GM18511 (cell line): ENCODE measurements at regions not wholly inside any gene's neighbourhood (a gene's known extent, or its start where the extent isn't known, plus 50 kb on each side); places are given as distances from the start of the nearest gene placed in this dataset.

Experiments
- ATAC-seq: cut with Tn5 transposase; IDR thresholded peaks from one replicate; pipeline ENCODE4 v1.9.1; 2021; ENCODE audit warnings: mild to moderate bottlenecking, moderate library complexity; ENCODE audit not compliant: unreplicated experiment

DNA sequence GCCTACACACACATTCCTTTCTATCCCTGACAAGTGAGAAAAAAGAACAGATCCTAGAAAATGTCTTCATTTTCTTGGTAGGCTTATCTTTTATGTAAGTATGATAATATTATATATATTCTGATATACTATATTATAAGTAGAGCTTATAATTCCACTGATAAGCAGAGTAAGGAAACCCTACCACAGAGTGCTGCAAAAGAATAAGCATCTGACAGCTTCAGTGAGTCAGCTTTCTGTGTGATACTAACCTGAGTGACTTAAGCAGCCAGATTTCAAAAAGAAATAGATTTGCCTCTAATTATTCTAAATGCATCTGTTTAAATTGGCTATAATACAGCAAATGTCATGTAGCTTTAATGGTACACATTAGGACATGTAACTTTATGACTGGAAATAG is 656.0 kb downstream of the MCTP2 start:
- no peak for ATAC-seq

DNA sequence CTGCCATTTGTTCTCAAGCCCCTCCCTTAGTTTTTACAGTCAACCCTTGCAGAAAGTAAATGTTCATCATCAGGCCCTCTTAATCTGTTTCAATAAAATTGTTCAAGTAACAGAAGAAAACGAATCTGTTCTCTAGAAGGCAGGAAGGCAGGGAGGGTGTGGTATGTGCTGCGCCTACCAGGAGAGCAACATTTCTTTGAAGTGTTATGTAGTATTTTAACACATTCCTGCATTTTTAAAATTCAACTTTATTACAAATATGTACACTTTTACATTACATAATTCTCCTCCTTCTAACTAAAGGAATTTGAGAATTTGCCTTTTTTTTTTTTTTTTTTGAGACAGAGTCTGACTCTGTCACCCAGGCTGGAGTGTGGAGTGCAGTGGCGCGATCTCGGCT is 657.8 kb downstream of the MCTP2 start:
- ATAC-seq: no peak

DNA sequence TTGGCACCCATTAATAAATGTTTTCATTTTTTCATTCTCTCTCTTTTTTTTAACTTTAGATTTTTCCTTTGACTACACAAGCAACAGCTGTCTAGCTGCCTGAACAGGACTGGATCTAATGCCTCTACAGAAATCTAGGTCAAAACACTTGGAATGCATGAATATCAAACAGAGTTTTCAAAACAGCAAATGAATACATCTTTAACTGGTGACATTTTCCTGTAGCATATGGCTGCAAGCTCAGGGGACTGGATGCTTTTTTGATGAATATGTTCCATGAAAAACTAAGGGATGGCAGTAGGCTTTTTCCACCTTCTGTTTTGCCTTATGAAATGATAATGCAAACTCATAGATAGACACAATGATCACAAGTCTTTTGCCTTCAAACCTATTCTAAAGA is 661.7 kb downstream of the MCTP2 start:
- ATAC-seq: no peak

DNA sequence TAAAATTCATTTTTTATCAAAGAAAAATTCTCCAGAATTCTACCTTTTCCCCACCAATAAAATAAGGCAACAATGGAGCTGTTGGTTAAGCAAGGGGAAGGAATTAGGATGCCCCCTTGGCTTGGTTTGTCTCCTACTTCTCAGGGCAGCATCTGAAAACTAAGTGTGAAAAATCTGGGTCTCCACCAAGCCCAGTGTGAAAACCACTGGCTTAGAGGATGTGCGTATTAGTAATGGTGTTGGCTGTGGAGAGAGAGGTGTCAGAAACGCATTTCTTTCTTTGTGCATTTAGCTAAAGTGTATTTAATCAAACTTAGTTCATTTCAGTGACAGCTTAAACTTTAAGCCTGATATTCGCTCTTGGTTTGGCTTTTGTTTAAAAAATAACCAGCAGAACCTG is 662.7 kb downstream of the MCTP2 start:
- ATAC-seq: no peak

DNA sequence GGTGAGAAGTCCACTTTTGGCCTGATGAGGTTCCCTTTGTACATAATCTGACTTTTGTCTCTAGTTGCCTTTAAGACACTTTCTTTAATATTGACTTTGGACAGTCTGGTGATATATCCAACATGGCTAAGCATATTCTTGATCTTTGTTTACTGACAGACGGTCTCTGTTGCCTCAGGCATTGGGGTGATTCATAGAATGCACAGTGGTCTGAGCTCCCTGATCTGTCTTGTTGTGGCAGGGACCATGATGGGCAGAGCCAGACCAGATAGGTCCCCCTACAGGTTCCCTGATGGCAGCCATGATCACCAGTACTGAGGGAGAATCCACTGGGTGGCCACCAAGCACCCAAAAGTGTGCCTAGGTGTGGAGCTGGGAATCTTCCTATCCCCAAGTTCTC is 678.1 kb downstream of the MCTP2 start:
- no peak for ATAC-seq

DNA sequence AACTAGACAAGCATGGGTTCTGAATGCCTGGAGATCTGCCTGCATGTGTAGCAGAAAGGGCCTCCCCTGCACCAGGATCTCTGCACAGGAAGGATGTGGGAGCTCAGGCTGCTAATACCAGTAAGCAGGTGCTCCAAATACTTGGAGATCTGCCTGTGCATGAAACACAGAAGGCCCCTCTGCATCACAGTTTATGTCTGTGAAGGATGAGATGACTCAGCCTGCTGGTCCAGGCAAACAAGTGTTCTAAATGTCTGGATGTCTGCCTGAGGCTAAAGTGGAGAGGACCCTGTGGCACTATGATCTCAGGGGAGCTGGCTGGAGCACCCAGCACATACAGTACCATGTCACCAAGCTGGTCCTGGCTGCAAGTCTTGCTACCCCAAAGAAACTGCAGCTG is 678.8 kb downstream of the MCTP2 start:
- ATAC-seq: no peak

DNA sequence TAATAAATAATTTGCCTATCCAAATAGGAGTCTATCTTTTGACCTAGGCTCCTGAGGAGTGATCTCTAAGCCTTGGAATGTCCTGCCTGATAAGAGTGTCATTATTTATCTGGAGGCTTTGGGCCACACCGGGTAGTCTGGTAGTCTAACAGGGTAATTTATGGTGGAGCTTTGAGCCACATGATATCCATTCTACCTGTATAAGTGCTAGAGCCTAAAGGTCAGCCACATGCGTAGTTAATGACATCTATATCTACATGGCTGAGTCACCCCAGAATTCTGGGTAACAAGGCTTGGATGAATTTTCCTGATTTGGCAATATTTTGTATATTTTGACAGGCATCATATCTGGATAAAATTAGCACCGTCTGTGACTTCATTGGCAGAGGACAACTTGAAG is 681.4 kb downstream of the MCTP2 start:
- no peak for ATAC-seq

DNA sequence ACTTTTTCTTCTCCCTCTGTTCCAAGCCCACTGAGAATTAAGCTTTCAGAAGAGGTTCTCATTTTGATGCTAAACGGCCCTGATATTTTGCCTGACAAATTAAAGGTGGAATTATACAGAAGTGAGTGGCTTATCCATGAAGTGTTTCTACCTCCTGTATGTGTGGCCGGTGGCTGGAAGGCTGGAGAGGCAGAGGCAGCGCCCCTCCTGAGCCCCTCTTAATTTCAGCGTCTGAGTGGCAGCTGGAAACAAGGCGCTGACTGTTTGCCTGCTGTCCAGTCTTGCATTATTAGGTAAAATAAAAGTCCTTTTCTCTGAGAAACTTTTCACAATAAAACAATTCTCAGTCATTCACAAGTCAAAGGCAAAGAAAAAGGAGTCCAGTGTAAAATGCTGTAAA is 685.7 kb downstream of the MCTP2 start:
- ATAC-seq: no peak

DNA sequence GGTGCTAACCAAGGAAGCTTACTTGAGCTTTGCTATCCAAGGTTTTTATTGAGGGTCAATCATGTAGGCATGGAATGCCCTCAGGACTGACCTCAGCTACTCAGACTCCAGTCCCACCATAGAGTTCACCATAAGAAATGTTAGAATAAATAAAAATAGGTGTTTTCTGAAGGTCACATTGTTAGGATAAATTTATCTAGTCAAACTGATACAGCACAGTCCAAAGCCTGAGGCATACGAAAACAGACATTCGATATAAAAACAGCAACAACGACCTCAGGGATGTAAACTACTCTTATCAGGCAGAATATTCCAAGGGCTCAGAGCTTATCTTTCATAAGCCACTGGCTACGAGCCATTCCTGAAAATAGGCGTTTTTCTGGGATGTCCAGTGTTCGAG is 690.6 kb downstream of the MCTP2 start:
- ATAC-seq: no peak

DNA sequence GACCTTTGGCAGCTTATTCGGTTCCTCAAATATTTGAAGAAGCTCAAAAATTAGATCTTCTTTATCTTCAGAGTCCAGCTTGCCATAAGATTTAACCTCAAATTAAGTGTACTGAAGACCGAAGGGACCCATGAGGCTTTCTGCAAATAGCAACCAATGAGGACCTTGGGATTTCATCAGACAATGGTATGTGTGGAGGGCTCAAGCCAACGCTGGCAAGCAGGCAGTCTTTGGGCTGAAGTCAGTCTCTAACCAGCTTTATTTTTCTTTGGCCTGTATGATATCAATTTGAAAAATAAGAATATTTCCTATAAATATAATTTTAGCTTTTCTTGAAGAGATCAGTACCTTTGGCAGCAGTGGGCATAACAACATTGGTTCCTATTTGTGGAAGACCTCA is 692.7 kb downstream of the MCTP2 start:
- no peak for ATAC-seq

DNA sequence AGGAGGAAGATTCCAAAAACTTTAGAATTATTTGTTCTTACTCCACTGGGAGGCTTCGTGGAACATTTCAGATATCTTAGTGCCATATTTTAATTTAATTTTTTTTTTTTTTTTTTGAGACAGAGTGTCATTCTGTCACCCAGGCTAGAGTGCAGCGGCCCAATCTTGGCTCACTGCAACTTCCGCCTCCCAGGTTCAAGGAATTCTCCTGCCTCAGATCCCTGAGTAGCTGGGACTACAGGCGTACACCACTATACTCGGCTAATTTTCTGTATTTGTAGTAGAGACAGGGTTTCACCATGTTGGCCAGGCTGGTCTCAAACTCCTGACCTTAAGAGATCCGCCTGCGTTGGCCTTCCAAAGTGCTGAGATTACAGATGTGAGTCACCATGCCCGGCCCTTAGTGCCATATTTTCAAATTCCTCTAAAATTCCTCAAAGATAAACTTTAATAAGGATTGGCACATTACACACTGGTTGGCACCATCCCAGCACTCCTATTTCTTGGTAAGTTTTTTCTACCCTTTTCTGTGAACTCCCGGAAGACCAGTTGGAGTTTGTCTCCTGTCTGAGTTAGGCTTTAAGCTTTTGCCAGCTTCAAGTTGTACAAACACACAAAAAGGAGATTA is 693.7 kb downstream of the MCTP2 start:
- no peak for ATAC-seq

DNA sequence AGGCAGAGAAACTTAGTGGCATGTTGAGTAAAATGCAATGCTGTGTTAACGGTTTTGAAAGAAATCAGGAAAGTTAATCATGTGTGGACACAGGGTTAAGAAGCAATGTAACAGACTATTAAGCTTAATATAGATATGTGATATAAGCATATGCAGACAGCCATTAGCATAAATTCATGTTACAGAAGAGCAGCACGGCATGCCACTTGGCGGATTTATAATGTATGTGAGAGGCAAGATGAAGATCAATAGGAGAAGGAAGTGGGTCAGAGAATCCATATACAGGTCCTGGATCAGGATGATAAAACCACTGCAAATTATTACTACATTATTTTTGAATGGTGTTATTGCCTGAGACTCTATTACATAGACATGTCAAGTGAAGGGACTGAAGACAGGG is 694.3 kb downstream of the MCTP2 start:
- no peak for ATAC-seq

DNA sequence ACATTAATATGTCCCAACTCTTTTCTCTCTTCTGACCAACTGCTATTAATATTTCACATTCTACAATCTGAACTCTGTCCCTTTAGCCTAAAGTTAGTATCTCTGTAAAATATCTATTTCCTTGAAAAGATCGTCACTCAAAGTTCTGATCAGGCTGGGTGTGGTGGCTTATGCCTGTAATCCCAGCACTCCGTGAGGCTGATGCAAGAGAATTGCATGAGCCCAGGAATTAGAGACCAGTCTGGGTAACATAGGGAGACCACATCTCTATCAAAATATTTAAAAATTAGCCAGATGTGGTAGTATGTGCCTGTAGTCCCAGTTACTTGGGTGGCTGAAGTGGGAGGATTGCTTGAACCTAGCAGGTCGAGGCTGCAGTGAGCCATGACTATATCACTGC is 695.6 kb downstream of the MCTP2 start:
- ATAC-seq: no peak

DNA sequence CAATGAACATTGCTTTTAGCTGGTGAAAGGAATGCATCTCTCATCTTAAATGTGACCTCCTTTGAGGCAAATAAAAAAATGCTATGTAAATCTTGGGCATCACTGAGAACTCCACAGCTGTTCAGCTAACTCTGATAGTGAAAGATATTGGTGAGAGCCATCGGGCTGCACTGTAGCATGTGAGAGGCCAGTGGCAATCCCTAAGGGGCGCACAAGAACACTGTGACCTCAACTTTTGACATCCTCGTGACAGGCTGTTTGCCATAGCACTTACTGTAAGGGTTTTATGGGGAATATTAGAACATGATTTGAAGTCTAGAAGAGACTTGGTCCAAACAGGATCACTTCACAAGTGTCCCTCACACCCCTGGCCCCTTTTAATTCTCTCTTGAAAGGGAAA is 697.9 kb downstream of the MCTP2 start:
- no peak for ATAC-seq

DNA sequence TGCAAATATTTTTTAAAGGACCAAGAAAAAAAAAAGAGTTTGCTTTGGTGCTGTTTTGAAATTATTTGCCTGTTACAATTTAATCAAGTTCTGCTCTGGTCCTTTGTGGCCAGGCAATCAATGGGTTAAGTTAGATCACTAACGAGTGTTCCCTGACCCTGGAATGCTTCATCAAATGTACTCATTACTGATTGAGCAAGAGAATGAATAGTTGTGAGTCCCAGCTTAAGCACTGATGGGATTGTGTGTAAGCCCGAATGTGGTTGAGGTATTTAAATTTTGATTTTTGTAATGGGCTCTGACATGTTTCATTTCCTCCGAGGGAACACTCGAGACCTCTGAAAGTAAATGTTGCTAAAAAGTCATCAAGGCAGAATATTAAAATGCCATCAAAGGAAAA is 699.1 kb downstream of the MCTP2 start:
- no peak for ATAC-seq

DNA sequence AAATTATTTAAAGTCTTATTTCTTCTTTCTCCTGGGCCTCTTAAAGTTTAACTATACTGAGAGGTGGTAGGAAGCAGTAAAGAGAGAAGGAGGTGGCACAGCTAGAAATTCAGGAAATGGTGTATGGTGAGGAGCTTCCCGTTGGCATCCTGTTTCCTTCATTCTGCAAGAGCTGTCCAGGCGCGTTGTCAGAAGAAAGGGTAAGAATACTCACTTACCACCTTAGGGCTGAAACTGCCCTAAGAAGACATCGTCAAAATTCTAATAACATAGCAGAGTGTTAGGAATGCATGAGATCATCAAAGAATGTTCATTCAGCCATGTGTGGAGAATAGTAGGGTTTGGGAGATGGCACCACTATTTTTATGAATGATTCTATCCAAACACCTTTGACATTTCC is 699.6 kb downstream of the MCTP2 start:
- no peak for ATAC-seq

DNA sequence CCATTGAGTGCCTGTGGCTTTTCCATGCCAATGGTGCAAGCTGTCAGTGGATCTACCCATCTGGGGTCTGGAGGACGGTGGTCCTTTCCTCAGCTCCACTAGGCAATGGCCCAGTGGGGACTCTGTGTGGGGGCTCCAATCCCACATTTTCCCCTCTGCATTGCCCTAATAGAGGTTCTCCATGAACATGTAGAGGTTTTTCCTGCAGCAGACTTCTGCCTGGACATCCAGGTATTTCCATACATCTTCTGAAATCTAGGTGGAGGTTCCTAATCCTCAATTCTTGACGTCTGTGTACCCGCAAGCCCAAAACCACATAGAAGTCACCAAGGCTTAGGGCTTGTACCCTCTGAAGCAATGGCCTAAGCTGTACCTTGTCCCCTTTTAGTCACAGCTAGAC is 703.1 kb downstream of the MCTP2 start:
- no peak for ATAC-seq

DNA sequence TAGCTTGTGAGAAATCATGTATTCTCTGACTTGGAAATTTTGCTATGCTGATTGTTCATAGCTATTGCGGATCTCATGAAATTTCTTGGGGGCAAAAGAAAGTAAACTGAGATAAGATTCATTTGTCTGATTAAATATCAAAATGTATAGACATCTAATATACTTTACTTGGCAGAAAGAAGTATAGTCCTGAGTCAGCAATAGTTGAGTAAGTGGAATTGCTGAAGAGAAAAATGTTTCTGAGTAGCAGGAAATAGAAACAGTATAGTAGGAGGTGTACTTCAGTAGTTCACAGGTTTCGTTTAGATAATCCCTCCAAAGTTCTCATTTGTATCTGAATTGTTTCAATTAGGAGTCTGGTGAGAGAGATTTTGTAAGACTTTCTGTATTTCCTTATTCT is 705.9 kb downstream of the MCTP2 start:
- no peak for ATAC-seq

DNA sequence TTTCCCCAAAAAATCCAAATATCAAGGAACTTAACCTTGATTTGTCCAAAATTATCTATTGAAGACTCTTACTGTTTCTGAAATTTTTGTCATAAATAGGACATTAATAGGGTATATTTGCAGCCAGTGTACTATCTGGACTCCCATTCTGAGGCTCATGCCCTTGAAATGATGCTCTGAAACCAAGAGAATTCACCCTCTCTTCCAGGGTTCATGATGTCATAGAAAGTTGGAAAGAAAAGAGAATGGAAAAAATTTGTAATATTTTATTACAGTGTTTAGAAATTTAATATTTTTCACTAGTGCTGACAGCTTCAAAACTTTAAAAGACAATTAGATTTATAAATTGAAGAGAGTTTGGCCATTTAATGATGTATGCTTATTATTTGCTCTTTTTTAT is 712.5 kb downstream of the MCTP2 start:
- ATAC-seq: no peak

DNA sequence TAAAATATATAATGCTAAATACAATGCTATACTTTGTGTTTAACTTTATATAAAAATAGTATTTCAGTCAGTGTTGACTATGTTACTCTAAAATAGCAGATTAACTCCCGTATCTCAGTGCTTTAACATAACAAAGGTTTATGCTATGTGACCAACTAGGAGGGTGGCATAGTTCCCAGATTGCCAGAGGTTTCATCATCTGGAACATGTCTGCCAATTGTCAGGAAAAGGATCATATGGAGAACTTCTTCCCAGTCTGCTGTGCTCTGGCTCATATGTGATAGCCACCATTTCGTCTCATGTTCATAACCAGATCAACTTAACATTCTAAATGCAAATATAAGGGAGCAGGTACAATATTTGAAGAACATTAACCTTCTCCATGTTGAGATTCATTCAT is 720.2 kb downstream of the MCTP2 start:
- no peak for ATAC-seq

DNA sequence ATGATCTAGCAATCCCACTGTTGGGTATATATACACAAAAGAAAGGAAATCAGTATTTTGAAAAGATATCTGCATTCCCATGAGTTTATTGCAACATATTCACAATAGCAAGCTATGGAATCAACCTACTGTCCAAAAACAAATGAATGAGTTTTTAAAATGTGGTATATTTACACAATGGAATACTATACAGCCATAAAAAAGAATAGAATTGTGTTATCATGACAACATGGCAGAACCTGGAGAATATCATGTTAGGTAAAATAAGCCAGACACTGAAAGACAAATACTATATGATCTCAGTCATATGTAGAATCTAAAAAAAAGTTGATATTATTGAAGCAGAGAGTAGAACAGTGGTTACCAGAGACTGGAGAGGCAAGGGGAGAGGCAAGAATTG is 732.6 kb downstream of the MCTP2 start:
- ATAC-seq: no peak

DNA sequence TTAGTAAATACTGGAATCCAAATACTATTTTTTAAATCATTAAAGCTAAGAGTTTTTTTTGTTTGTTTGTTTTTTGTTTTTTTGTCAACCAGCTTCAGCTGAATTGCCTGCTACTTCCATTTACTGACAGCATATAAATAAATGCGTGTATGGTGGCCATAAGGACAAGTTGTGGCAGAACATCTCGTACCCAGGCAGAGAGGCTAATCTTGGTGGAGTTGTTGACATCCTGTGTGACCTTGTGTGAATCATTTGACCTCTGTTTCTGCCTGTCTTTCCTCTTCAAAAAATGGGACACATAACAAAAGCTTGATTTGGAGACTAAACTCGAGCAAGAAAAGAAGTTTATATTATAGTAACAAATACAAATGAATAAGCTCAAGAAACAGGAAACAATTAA is 734.2 kb downstream of the MCTP2 start:
- no peak for ATAC-seq

DNA sequence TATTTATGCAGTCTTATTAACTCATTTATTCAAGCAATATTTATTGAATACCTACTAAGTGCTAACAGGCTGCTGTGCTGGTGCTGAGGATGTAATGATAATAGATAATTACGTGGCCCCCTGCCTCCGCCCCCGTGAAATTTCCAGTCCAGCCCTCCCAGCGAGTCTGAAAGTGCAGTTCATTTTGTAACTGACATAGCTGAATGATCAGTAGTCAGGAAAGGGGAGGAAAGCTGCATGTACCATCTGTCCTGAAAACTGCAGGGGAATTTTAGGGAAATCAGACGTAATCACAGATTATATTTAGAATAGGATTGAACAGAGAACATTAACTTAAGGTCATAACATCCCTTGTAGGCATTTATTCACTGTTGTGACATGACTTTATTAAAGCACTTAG is 736.8 kb downstream of the MCTP2 start:
- ATAC-seq: no peak

DNA sequence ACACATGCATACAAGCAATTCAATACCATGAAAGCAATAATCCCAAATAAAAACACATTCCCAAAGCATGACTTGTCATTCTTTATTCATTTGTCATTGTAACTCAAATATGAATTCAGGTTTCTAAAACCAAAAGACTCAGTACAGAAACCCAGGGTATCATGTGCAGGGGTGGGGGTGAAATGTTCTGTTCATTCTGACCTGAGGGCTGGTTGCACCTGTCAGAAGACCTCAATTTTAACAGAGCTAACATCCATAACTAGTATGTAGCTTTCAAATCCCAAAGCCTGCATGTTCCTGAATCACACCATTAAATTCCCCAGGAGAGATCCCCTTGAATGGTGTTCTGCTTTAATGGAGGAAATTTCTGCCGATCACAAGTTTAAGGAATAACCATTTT is 738.7 kb downstream of the MCTP2 start:
- no peak for ATAC-seq
